ENCODE measurements at regions not wholly inside any gene's neighbourhood (a gene's known extent, or its start where the extent isn't known, plus 50 kb on each side); places are given as distances from the start of the nearest gene placed in this dataset.

GRCh38 chr3:150147776-150148175 lies 177.1 kb upstream of the PFN2 start:
- peaks cover 16% of the 10 kb centered on the region for H3K27me3 Mint-ChIP-seq (ENCODE audit: insufficient read depth, unreplicated experiment)
- no peaks in the 10 kb centered on the region for H3K36me3 Mint-ChIP-seq (ENCODE audit: insufficient read depth, unreplicated experiment)
- no peak for TF ChIP-seq CTCF (IDR thresholded peaks at IDR 0.05; ENCODE audit: insufficient read depth in 1 of 2, low read depth in 1 of 2, low read length in 1 of 2, severe bottlenecking in 1 of 2, unreplicated experiment in 1 of 2)
- no TSS peak for BruUV-seq (replicated peaks)
- Histone ChIP-seq H3K9me3 (no peaks in the 10 kb centered on the region), H3K4me3 (ENCODE audit: low read depth, low read length) (no peak overlapping the region), H3K27me3 (replicated peaks; ENCODE audit: control insufficient read depth, insufficient read depth, low read length) (no peaks in the 10 kb centered on the region; the same call in 1 of the 2 replicates), H3K4me1 (no peaks in the 10 kb centered on the region), H3K36me3 (ENCODE audit: control insufficient read depth, insufficient read depth, low read length) (no peaks in the 10 kb centered on the region)
- no peak overlapping the region for H3K4me3 Mint-ChIP-seq (ENCODE audit: unreplicated experiment)
- intact Hi-C loops (cut with micrococcal nuclease; ENCODE audit: unreplicated experiment): no loop called here
- peaks cover 6% of the 10 kb centered on the region for H3K4me1 Mint-ChIP-seq (ENCODE audit: low read depth, unreplicated experiment)
- ChIA-PET CTCF (interaction anchor here (0.7 kb wide), 1 partner anchor 36 kb away, joined by 3 read pairs; no protein-coding TSS in a partner anchor), POLR2A (no interaction called here)
- no peak for DNase-seq
- peaks cover 5% of the 10 kb centered on the region for H3K9me3 Mint-ChIP-seq (ENCODE audit: unreplicated experiment)
- H3K27ac Mint-ChIP-seq (ENCODE audit: unreplicated experiment): no peak overlapping the region

GRCh38 chr3:150146991-150147761 lies 176.5 kb upstream of the PFN2 start:
- no TSS peak for BruUV-seq (replicated peaks)
- peaks cover 10% of the 10 kb centered on the region for H3K27me3 Mint-ChIP-seq (ENCODE audit: insufficient read depth, unreplicated experiment)
- intact Hi-C loops (cut with micrococcal nuclease; ENCODE audit: unreplicated experiment): no loop called here
- no peak overlapping the region for H3K27ac Mint-ChIP-seq (ENCODE audit: unreplicated experiment)
- Histone ChIP-seq H3K4me3 (ENCODE audit: low read depth, low read length) (no peak overlapping the region), H3K4me1 (no peaks in the 10 kb centered on the region), H3K9me3 (no peaks in the 10 kb centered on the region), H3K36me3 (ENCODE audit: control insufficient read depth, insufficient read depth, low read length) (no peaks in the 10 kb centered on the region), H3K27me3 (replicated peaks; ENCODE audit: control insufficient read depth, insufficient read depth, low read length) (no peaks in the 10 kb centered on the region; the same call in 1 of the 2 replicates)
- peaks cover 6% of the 10 kb centered on the region for H3K4me1 Mint-ChIP-seq (ENCODE audit: low read depth, unreplicated experiment)
- H3K4me3 Mint-ChIP-seq (ENCODE audit: unreplicated experiment): no peak overlapping the region
- ChIA-PET CTCF (interaction anchor here (0.7 kb wide), 2 partner anchors 12 to 37 kb away, joined by 3 read pairs; no protein-coding TSS in a partner anchor), POLR2A (no interaction called here)
- no peaks in the 10 kb centered on the region for H3K9me3 Mint-ChIP-seq (ENCODE audit: unreplicated experiment)
- DNase-seq: no peak
- TF ChIP-seq CTCF (IDR thresholded peaks at IDR 0.05; ENCODE audit: insufficient read depth in 1 of 2, low read depth in 1 of 2, low read length in 1 of 2, severe bottlenecking in 1 of 2, unreplicated experiment in 1 of 2): no peak
- no peaks in the 10 kb centered on the region for H3K36me3 Mint-ChIP-seq (ENCODE audit: insufficient read depth, unreplicated experiment)

- no peak overlapping the region for H3K4me3 ChIP-seq (ENCODE audit: low read depth, low read length)
- H3K9me3 ChIP-seq: no peaks in the 10 kb centered on the region
- no peaks in the 10 kb centered on the region for H3K36me3 ChIP-seq (ENCODE audit: control insufficient read depth, insufficient read depth, low read length)
- BruUV-seq (replicated peaks): no TSS peak
- H3K4me1 ChIP-seq: no peaks in the 10 kb centered on the region
- H3K27me3 Mint-ChIP-seq (ENCODE audit: insufficient read depth, unreplicated experiment): no peaks in the 10 kb centered on the region
- CTCF ChIA-PET: no interaction called here
- H3K36me3 Mint-ChIP-seq (ENCODE audit: insufficient read depth, unreplicated experiment): no peaks in the 10 kb centered on the region
- no peak overlapping the region for H3K4me3 Mint-ChIP-seq (ENCODE audit: unreplicated experiment)
- H3K9me3 Mint-ChIP-seq (ENCODE audit: unreplicated experiment): no peaks in the 10 kb centered on the region
- H3K4me1 Mint-ChIP-seq (ENCODE audit: low read depth, unreplicated experiment): peaks cover 6% of the 10 kb centered on the region
- TF ChIP-seq CTCF (IDR thresholded peaks at IDR 0.05; ENCODE audit: insufficient read depth in 1 of 2, low read depth in 1 of 2, low read length in 1 of 2, severe bottlenecking in 1 of 2, unreplicated experiment in 1 of 2): no peak
- no peak overlapping the region for H3K27ac Mint-ChIP-seq (ENCODE audit: unreplicated experiment)
- H3K27me3 ChIP-seq (replicated peaks; ENCODE audit: control insufficient read depth, insufficient read depth, low read length): no peaks in the 10 kb centered on the region; the same call in 1 of the 2 replicates
- intact Hi-C loops (cut with micrococcal nuclease; ENCODE audit: unreplicated experiment): no loop called here
- no peak for DNase-seq
- POLR2A ChIA-PET: no interaction called here
Measured at GRCh38 chr3:150145659-150146058, 175.0 kb upstream of the PFN2 start.
